K562 (cell line): ENCODE measurements at regions not wholly inside any gene's neighbourhood (a gene's known extent, or its start where the extent isn't known, plus 50 kb on each side); places are given as distances from the start of the nearest gene placed in this dataset.

Experiments
- ATAC-seq: fragments of 200-7000 bp; cut with Tn5 transposase; 3 replicates; pipeline ENCODE4 v1.9.1; 2020; ENCODE audit warnings: moderate library complexity
- BruUV-seq: library from RNA; stranded (reverse); fragments of 400-500 nt; replicated peaks from 2 replicates; lab custom pipeline; 2021; lab: Mats Ljungman, UMichigan
- CTCF ChIA-PET: fragments of 300-600 bp; formaldehyde crosslinking; extraction: SDS; loops from one replicate; lab custom pipeline; 2021; ENCODE audit warnings: low intra/inter-chr PET ratio; lab: Yijun Ruan, JAX
- POLR2A ChIA-PET: fragments of 300-600, 350-650 bp; sonication (Branson Sonifier 250); formaldehyde crosslinking; extraction: SDS; loops from one replicate; lab custom pipeline; 2021; ENCODE audit warnings: antibody characterized with exemption, inconsistent platforms; lab: Yijun Ruan, JAX
- DNase-seq, 4 experiments: peaks; one replicate each; pipeline versions ENCODE4 v3.0.0 to v3.0.0-alpha.2; 2011 to 2018; ENCODE audit warnings: low spot score in 3 of 4, mixed read lengths in 3 of 4; ENCODE audit errors: extremely low read depth in 1 of 4
- FAIRE-seq: peaks from 2 replicates; lab custom pipeline; 2011; peaks lifted over from hg19 to GRCh38; lab: Jason Lieb, UNC
- H2AFZ ChIP-seq: 2 replicates; pipeline ENCODE4 v1.6.0; 2011; ENCODE audit warnings: low read depth, low read length, control low read depth, inconsistent platforms
- H3K27ac ChIP-seq: fragments of 200-600 bp; 3 replicates; pipeline ENCODE4 v1.8.0; 2011; ENCODE audit warnings: low read depth, mild to moderate bottlenecking, control low read depth, inconsistent platforms, low read length, moderate library complexity, mixed read lengths; ENCODE audit errors: extremely low read depth
- H3K27me3 ChIP-seq, 2 experiments: fragments of 300-600 bp in 1 of 2; 2 replicates in 1 of 2; 3 replicates in 1 of 2; pipeline versions ENCODE4 v1.6.0 to v1.8.0; 2011; ENCODE audit warnings: inconsistent platforms in 2 of 2, low read length in 2 of 2, mild to moderate bottlenecking in 1 of 2, mixed read lengths in 1 of 2, moderate library complexity in 1 of 2; ENCODE audit not compliant: control insufficient read depth in 2 of 2, insufficient read depth in 2 of 2
- H3K36me3 ChIP-seq: fragments of 300-600 bp; 3 replicates; pipeline ENCODE4 v1.8.0; 2011; ENCODE audit warnings: mild to moderate bottlenecking, low read length, inconsistent platforms; ENCODE audit not compliant: control insufficient read depth, insufficient read depth
- H3K4me1 ChIP-seq, 2 experiments: fragments of 200-600 bp in 1 of 2; replicated peaks in 1 of 2; 2 replicates in 1 of 2; 3 replicates in 1 of 2; pipeline versions ENCODE4 v1.5.1 to v1.8.0; 2011; ENCODE audit warnings: inconsistent platforms in 2 of 2, low read length in 2 of 2, mild to moderate bottlenecking in 1 of 2, mixed read lengths in 1 of 2, moderate library complexity in 1 of 2; ENCODE audit not compliant: control insufficient read depth in 2 of 2, insufficient read depth in 2 of 2
- H3K4me2 ChIP-seq: 2 replicates; pipeline ENCODE4 v1.6.1; 2011; ENCODE audit warnings: low read length, control low read depth, inconsistent platforms, mixed read lengths; ENCODE audit not compliant: insufficient read depth
- H3K4me3 ChIP-seq: fragments of 200-600 bp; sonication (generic), shearing (Covaris generic); 2 replicates; pipeline ENCODE4 v1.5.1; 2016; ENCODE audit warnings: control low read depth, inconsistent platforms
- H3K79me2 ChIP-seq: fragments of 200-600 bp; 3 replicates; pipeline ENCODE4 v1.8.0; 2011; ENCODE audit warnings: low read length, inconsistent platforms; ENCODE audit not compliant: control insufficient read depth, insufficient read depth
- H3K9ac ChIP-seq, 2 experiments: 2 replicates each; pipeline versions ENCODE4 v1.6.0 to v1.6.1; 2011; ENCODE audit warnings: low read depth in 2 of 2, low read length in 2 of 2, control low read depth in 1 of 2, inconsistent platforms in 1 of 2, mild to moderate bottlenecking in 1 of 2, mixed read lengths in 1 of 2; ENCODE audit not compliant: insufficient read depth in 1 of 2
- H3K9me1 ChIP-seq: one replicate; pipeline ENCODE4 v1.6.0; 2011; ENCODE audit warnings: inconsistent platforms, mild to moderate bottlenecking, low read length, moderate library complexity; ENCODE audit not compliant: control insufficient read depth, insufficient read depth
- H3K9me3 ChIP-seq: replicated peaks from 2 replicates; pipeline ENCODE4 v1.5.1; 2011; ENCODE audit warnings: low read depth, low read length, inconsistent platforms; ENCODE audit not compliant: control insufficient read depth, insufficient read depth
- H4K20me1 ChIP-seq: replicated peaks from 2 replicates; pipeline ENCODE4 v1.6.1; 2011; ENCODE audit warnings: low read length, inconsistent platforms, mixed read lengths; ENCODE audit not compliant: control insufficient read depth, insufficient read depth
- ETS2 ChIP-seq: IDR thresholded peaks from 2 replicates; pipeline ENCODE4 v1.6.1; 2016; ENCODE audit warnings: borderline replicate concordance, missing genetic modification characterization, mild to moderate bottlenecking, moderate library complexity, missing compliant biosample characterization; ENCODE audit not compliant: poor library complexity, severe bottlenecking
- HEY1 ChIP-seq: fragments of 250-450 bp; sonication (Bioruptor Pico); IDR thresholded peaks from 2 replicates; pipeline ENCODE4 v1.5.0; 2020; ENCODE audit warnings: mild to moderate bottlenecking, moderate library complexity, borderline replicate concordance
- KDM5B ChIP-seq: fragments of 200-600 bp; sonication (generic); IDR thresholded peaks from 2 replicates; pipeline ENCODE4 v1.6.1; 2012; ENCODE audit warnings: low read depth, mild to moderate bottlenecking, moderate library complexity, low read length, control low read depth, inconsistent platforms; ENCODE audit not compliant: insufficient replicate concordance
- KLF16 ChIP-seq: IDR thresholded peaks from 2 replicates; pipeline ENCODE4 v1.6.1; 2016; ENCODE audit warnings: antibody characterized with exemption
- MTA3 ChIP-seq: fragments of 450-650 bp; formaldehyde crosslinking; IDR thresholded peaks from 2 replicates; pipeline ENCODE4 v1.6.1; 2017; ENCODE audit warnings: mild to moderate bottlenecking, borderline replicate concordance
- POLR2H ChIP-seq: IDR thresholded peaks from 2 replicates; pipeline ENCODE4 v1.6.1; 2016; ENCODE audit warnings: missing genetic modification characterization, low read depth, mild to moderate bottlenecking, control low read depth, missing compliant biosample characterization, moderate library complexity
- U2AF2 ChIP-seq: fragments of 200-400 bp; formaldehyde crosslinking; optimal IDR thresholded peaks from 2 replicates; pipeline ENCODE3; 2017; ENCODE audit warnings: low read depth, mild to moderate bottlenecking, low read length
- XRCC3 ChIP-seq: fragments of 450-650 bp; IDR thresholded peaks from 2 replicates; pipeline ENCODE4 v1.6.1; 2017; ENCODE audit warnings: mild to moderate bottlenecking, moderate library complexity
- ZC3H8 ChIP-seq: fragments of 450-650 bp; IDR thresholded peaks from 2 replicates; pipeline ENCODE4 v1.6.1; 2017
- ZNF212 ChIP-seq: fragments of 450-650 bp; formaldehyde crosslinking; IDR thresholded peaks from 2 replicates; pipeline ENCODE4 v1.4.0; 2020; ENCODE audit warnings: mild to moderate bottlenecking
- WGBS: fragments of 100-300 bp; shearing (Covaris generic); methylation state at CpG from one replicate; pipeline ENCODE4 v1.1.6; 2016; ENCODE audit warnings: low coverage, mixed read lengths; ENCODE audit not compliant: insufficient coverage; ENCODE audit errors: missing lambda C conversion rate; 5-methylcytosine and 5-hydroxymethylcytosine counted together
- in situ Hi-C: fragments of 300-500 bp; cut with MboI; formaldehyde crosslinking; loops from 4 replicates; pipeline ENCODE4 v1.15.0; 2018; ENCODE audit warnings: inconsistent platforms, mixed read lengths
- intact Hi-C: fragments of 100-400 bp; cut with micrococcal nuclease; formaldehyde crosslinking; loops from 2 replicates; pipeline ENCODE4 v1.14.2; 2022
- TF ChIP-seq, protein P1 (sequence below): fragments of 250-450 bp; sonication (Bioruptor Pico); IDR thresholded peaks from 2 replicates; pipeline ENCODE4 v1.4.0; 2020; ENCODE audit warnings: mild to moderate bottlenecking, moderate library complexity

DNA sequence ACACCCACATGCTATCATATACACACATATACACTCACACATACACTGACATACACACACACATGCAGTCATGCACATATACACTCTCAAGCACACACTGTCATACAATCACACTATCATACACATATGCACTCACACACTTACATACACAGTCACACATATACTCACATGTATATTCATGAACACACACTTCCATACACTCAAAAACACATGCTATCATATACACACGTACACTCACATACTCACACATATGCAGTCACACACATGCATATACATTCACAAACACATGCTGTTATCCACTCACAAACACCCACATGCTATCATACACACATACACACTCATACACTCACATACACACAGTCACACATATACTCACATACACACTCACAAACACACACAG lies 71.0 kb upstream of the PLXNA4 start:
- FAIRE-seq (no peak), ATAC-seq (no peak), DNase-seq (no peak)
- Histone ChIP-seq H4K20me1 (no peaks in the 10 kb centered on the region; the same call in 1 of the 2 replicates), H3K4me1 (no peaks in the 10 kb centered on the region), H3K36me3 (no peaks in the 10 kb centered on the region), H3K9me3 (no peaks in the 10 kb centered on the region), H2AFZ (no peak overlapping the region), H3K9ac (no peak overlapping the region), H3K27ac (no peak overlapping the region), H3K4me3 (no peak overlapping the region), H3K27me3 (peaks cover 0 to 27% of the 10 kb centered on the region in 2 experiments; a peak in 2 of 5 replicates), H3K4me2 (no peak overlapping the region), H3K9me1 (no peaks in the 10 kb centered on the region), H3K79me2 (no peaks in the 10 kb centered on the region)
- 0% methylated on average over 1 of the region's 1 CpG for WGBS
- no TSS peak for BruUV-seq
- intact Hi-C loops (no loop called here), in situ Hi-C loops (no loop called here)
- ChIA-PET POLR2A (no interaction called here), CTCF (no interaction called here)
- TF ChIP-seq ZNF212 (CRISPR knock-in tag) (no peak), KDM5B (no peak), XRCC3 (no peak), MTA3 (no peak), KLF16 (no peak), POLR2H (tag) (no peak), ZC3H8 (no peak), U2AF2 (no peak), ETS2 (tag) (no peak), HEY1 (CRISPR knock-in tag) (no peak)
- TF ChIP-seq, protein P1, sequence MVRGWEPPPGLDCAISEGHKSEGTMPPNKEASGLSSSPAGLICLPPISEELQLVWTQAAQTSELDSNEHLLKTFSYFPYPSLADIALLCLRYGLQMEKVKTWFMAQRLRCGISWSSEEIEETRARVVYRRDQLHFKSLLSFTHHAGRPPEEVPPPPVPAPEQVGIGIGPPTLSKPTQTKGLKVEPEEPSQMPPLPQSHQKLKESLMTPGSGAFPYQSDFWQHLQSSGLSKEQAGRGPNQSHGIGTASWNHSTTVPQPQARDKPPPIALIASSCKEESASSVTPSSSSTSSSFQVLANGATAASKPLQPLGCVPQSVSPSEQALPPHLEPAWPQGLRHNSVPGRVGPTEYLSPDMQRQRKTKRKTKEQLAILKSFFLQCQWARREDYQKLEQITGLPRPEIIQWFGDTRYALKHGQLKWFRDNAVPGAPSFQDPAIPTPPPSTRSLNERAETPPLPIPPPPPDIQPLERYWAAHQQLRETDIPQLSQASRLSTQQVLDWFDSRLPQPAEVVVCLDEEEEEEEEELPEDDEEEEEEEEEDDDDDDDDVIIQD (CRISPR knock-in tag) = no peak
